CD8-positive, alpha-beta memory T cell (primary cell): ENCODE measurements at regions not wholly inside any gene's neighbourhood (a gene's known extent, or its start where the extent isn't known, plus 50 kb on each side); places are given as distances from the start of the nearest gene placed in this dataset.

ENCODE experiments used
- CTCF ChIA-PET: fragments of 350-600 bp; sonication (Branson Sonifier 250); formaldehyde crosslinking; loops from one replicate; lab custom pipeline; 2021; ENCODE audit warnings: antibody characterized with exemption; lab: Charles Lee
- POLR2A ChIA-PET: fragments of 350-600 bp; sonication (Branson Sonifier 250); formaldehyde crosslinking; loops from one replicate; lab custom pipeline; 2021; ENCODE audit warnings: antibody characterized with exemption; lab: Charles Lee
- DNase-seq, 5 donors: peaks; one replicate each; pipeline versions ENCODE4 v3.0.0 to v3.0.0-alpha.2; 2020 to 2022; ENCODE audit warnings: mixed read lengths in 1 of 5
- H3K27ac ChIP-seq: one replicate; pipeline ENCODE4 v1.7.0; 2013; ENCODE audit warnings: low read depth, mild to moderate bottlenecking, low read length, moderate library complexity
- H3K27me3 ChIP-seq: 2 replicates; pipeline ENCODE4 v1.7.0; 2013; ENCODE audit warnings: low read length, mild to moderate bottlenecking; ENCODE audit not compliant: insufficient read depth, poor library complexity, severe bottlenecking
- H3K36me3 ChIP-seq: 2 replicates; pipeline ENCODE4 v1.7.0; 2013; ENCODE audit warnings: mild to moderate bottlenecking, low read length, moderate library complexity; ENCODE audit not compliant: insufficient read depth
- H3K4me1 ChIP-seq: 2 replicates; pipeline ENCODE4 v1.7.0; 2013; ENCODE audit warnings: mild to moderate bottlenecking, low read length, moderate library complexity; ENCODE audit not compliant: insufficient read depth
- H3K4me3 ChIP-seq: 2 replicates; pipeline ENCODE4 v1.7.0; 2013; ENCODE audit warnings: mild to moderate bottlenecking, low read length
- H3K9me3 ChIP-seq: 2 replicates; pipeline ENCODE4 v1.7.0; 2013; ENCODE audit warnings: mild to moderate bottlenecking, low read length
- H3K27ac Mint-ChIP-seq, 8 donors: one replicate each; pipeline ENCODE4 v1.8.0; 2020 to 2021; ENCODE audit warnings: mixed read lengths in 8 of 8, mild to moderate bottlenecking in 6 of 8, inconsistent platforms in 3 of 8, moderate library complexity in 3 of 8
- H3K27me3 Mint-ChIP-seq, 2 donors: one replicate each; pipeline ENCODE4 v1.8.0; 2020 to 2021; ENCODE audit warnings: mixed read lengths in 2 of 2, mild to moderate bottlenecking in 1 of 2, moderate library complexity in 1 of 2
- H3K36me3 Mint-ChIP-seq, 3 donors: one replicate each; pipeline ENCODE4 v1.8.0; 2020 to 2021; ENCODE audit warnings: mixed read lengths in 3 of 3, inconsistent platforms in 1 of 3, mild to moderate bottlenecking in 1 of 3
- H3K4me1 Mint-ChIP-seq, 3 donors: one replicate each; pipeline ENCODE4 v1.8.0; 2020 to 2021; ENCODE audit warnings: mixed read lengths in 3 of 3, inconsistent platforms in 1 of 3, mild to moderate bottlenecking in 1 of 3
- H3K4me3 Mint-ChIP-seq, 7 donors: one replicate each; pipeline ENCODE4 v1.8.0; 2020 to 2021; ENCODE audit warnings: mixed read lengths in 7 of 7, mild to moderate bottlenecking in 6 of 7, moderate library complexity in 4 of 7, inconsistent platforms in 2 of 7
- H3K9me3 Mint-ChIP-seq, 5 donors: one replicate each; pipeline ENCODE4 v1.8.0; 2020 to 2022; ENCODE audit warnings: mixed read lengths in 5 of 5, mild to moderate bottlenecking in 3 of 5, moderate library complexity in 2 of 5, inconsistent platforms in 1 of 5

DNA sequence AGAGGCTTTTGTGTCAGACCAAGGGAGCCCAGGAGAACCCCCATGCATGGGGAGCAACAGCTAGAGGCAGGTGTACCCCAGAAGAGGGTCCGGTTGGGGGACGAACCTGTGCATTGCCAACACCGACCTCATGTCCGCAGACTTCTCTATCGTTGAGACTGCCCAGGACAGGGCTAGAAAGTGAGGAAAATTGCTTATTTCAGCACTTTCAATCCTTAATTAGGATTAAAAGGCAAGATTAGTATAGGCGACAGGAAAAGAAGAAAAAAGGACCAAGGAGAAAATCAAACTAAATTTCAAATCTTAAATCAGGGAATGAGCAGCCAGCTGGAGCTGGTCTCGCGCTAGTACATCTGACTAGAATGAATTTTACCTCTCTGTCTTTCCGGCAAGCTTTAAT is 438.9 kb upstream of the SOX11 start:
- POLR2A ChIA-PET, result no interaction called here
- CTCF ChIA-PET, result no interaction called here
- H3K9me3 Mint-ChIP-seq, result peaks cover 7 to 25% (median 10%) of the 10 kb centered on the region in 5 donors
- DNase-seq, result no peak
- no peak overlapping the region for H3K27ac ChIP-seq
- no peaks in the 10 kb centered on the region for H3K27me3 ChIP-seq
- H3K4me1 ChIP-seq, result no peaks in the 10 kb centered on the region
- H3K36me3 ChIP-seq, result no peaks in the 10 kb centered on the region
- no peak overlapping the region for H3K4me3 ChIP-seq
- no peaks in the 10 kb centered on the region for H3K4me1 Mint-ChIP-seq
- H3K36me3 Mint-ChIP-seq, result no peaks in the 10 kb centered on the region
- no peaks in the 10 kb centered on the region for H3K9me3 ChIP-seq
- no peaks in the 10 kb centered on the region for H3K27me3 Mint-ChIP-seq
- no peak overlapping the region for H3K4me3 Mint-ChIP-seq
- no peak overlapping the region for H3K27ac Mint-ChIP-seq

DNA sequence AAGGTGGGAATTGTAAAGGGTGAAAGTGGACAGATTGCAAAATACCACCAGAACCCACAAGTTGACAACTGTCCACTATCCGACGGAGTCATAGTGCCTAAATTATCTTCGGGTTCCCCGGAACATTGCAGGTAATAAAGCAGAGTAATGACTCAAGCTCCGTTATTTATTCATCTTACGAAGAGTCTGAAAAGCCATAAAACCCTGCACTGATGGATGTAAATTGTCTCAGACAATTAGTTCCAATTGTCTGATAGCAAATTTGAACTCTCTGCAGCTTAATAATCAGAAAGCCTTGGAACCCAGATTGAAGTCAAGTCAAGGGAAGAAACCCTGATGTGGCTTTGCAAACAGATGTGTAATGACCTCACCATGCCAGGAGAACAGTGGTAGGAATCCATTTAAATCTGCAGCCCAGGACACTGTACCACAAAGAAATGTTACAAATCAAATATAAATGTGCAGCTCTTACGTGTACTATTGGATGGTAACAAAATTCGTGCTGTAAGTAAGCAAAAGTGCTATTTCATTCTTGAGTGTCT is 437.3 kb upstream of the SOX11 start:
- no peak overlapping the region for H3K4me3 ChIP-seq
- CTCF ChIA-PET, result no interaction called here
- no peak overlapping the region for H3K27ac ChIP-seq
- H3K4me1 ChIP-seq, result no peaks in the 10 kb centered on the region
- no peak for DNase-seq
- Mint-ChIP-seq H3K4me3 (no peak overlapping the region), H3K27me3 (no peaks in the 10 kb centered on the region), H3K36me3 (no peaks in the 10 kb centered on the region), H3K4me1 (no peaks in the 10 kb centered on the region), H3K9me3 (peaks cover 10 to 24% (median 13%) of the 10 kb centered on the region in 5 donors), H3K27ac (no peak overlapping the region)
- no peaks in the 10 kb centered on the region for H3K27me3 ChIP-seq
- H3K36me3 ChIP-seq, result no peaks in the 10 kb centered on the region
- POLR2A ChIA-PET, result no interaction called here
- no peaks in the 10 kb centered on the region for H3K9me3 ChIP-seq

DNA sequence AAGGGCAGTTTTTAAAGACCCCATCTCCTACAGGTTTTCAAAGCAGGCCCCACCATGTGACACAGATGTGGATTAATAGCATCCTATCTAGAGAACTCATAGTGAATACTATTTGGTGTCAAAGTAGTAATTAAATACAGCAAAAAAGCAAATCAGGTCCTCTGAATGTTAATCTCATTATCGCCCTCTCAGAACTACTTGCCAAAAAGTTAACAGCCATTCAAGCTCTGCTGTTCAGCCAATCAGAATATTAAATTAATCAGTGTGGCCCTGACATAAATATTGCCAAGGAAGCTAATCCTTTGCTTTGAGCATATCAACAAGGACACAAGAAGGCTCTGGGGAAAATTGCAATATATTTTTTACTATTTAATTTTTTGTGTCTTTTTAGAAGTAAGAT is 428.9 kb upstream of the SOX11 start:
- Histone ChIP-seq H3K9me3 (no peaks in the 10 kb centered on the region), H3K4me3 (no peak overlapping the region), H3K27ac (no peak overlapping the region), H3K36me3 (no peaks in the 10 kb centered on the region), H3K4me1 (no peaks in the 10 kb centered on the region), H3K27me3 (no peaks in the 10 kb centered on the region)
- peaks cover 7 to 19% (median 14%) of the 10 kb centered on the region in 5 donors for H3K9me3 Mint-ChIP-seq
- no peaks in the 10 kb centered on the region for H3K4me1 Mint-ChIP-seq
- no peaks in the 10 kb centered on the region for H3K27me3 Mint-ChIP-seq
- no peaks in the 10 kb centered on the region for H3K36me3 Mint-ChIP-seq
- no peak for DNase-seq
- CTCF ChIA-PET, result no interaction called here
- H3K4me3 Mint-ChIP-seq, result no peak overlapping the region
- POLR2A ChIA-PET, result no interaction called here
- H3K27ac Mint-ChIP-seq, result no peak overlapping the region

- no peaks in the 10 kb centered on the region for H3K27me3 Mint-ChIP-seq
- H3K9me3 Mint-ChIP-seq, result peaks cover 7 to 16% (median 13%) of the 10 kb centered on the region in 5 donors
- H3K36me3 Mint-ChIP-seq, result no peaks in the 10 kb centered on the region
- no peak overlapping the region for H3K27ac ChIP-seq
- no peaks in the 10 kb centered on the region for H3K27me3 ChIP-seq
- no peak overlapping the region for H3K27ac Mint-ChIP-seq
- no peak overlapping the region for H3K4me3 ChIP-seq
- no peaks in the 10 kb centered on the region for H3K9me3 ChIP-seq
- no peaks in the 10 kb centered on the region for H3K4me1 ChIP-seq
- H3K36me3 ChIP-seq, result no peaks in the 10 kb centered on the region
- POLR2A ChIA-PET, result no interaction called here
- H3K4me3 Mint-ChIP-seq, result no peak overlapping the region
- no peaks in the 10 kb centered on the region for H3K4me1 Mint-ChIP-seq
- CTCF ChIA-PET, result no interaction called here
- no peak for DNase-seq
These were observed 427.8 kb upstream of the SOX11 start for GRCh38 chr2:5264361-5264760.

- Histone ChIP-seq H3K4me3 (no peak overlapping the region), H3K9me3 (peaks cover 4% of the 10 kb centered on the region), H3K4me1 (no peaks in the 10 kb centered on the region), H3K36me3 (no peaks in the 10 kb centered on the region), H3K27me3 (no peaks in the 10 kb centered on the region), H3K27ac (no peak overlapping the region)
- Mint-ChIP-seq H3K27me3 (no peaks in the 10 kb centered on the region), H3K4me1 (no peaks in the 10 kb centered on the region), H3K36me3 (no peaks in the 10 kb centered on the region), H3K27ac (no peak overlapping the region), H3K9me3 (peaks cover 0 to 14% (median 7%) of the 10 kb centered on the region in 5 donors), H3K4me3 (no peak overlapping the region)
- CTCF ChIA-PET, result no interaction called here
- no peak for DNase-seq
- POLR2A ChIA-PET, result no interaction called here
These were observed 407.1 kb upstream of the SOX11 start for GRCh38 chr2:5285061-5285460.

DNA sequence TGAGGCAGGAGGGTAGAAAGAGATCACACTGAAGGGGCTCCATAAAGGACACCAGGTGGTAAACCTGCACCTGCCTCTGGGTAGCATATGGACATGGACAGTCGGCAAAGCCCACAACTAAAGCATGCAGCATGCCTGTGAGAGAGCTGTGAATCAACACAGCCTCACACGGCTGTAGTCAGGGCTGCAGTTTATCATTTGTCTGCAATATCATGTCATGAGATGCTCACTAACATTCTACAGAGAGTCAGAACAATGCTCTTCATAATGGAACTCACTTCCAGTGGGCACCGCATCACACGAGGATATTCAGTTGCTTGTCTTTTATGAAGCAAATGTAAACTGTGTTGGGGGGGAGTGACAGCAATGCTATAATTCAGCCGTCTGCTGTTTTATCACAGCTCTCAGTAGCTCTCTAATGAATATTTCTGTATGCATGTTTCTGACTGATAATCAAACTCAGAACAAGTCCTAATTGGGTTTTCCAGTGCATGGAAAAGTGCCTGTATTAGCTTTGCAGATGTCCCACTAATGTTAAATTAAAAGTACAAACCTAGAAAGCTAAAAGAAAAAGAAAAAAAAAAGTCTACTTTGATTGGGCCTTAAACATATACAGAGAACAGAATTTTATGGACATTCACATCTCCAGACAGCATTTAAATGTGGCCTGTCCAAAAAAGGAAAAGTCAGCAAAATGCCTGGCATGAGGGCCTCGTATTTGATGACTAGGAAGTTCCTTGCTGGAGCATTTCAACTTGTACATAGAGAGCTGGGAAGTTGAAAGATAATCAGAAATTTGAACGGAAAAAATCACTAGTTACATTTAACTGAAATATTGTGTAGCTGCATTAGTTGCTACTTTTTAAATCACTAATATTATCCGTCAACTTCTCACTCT is 406.1 kb upstream of the SOX11 start:
- H3K4me3 ChIP-seq, result no peak overlapping the region
- Mint-ChIP-seq H3K9me3 (peaks cover 3 to 14% (median 3%) of the 10 kb centered on the region in 5 donors), H3K27me3 (no peaks in the 10 kb centered on the region), H3K36me3 (no peaks in the 10 kb centered on the region), H3K4me3 (no peak overlapping the region), H3K4me1 (no peaks in the 10 kb centered on the region), H3K27ac (no peak overlapping the region)
- no peaks in the 10 kb centered on the region for H3K4me1 ChIP-seq
- H3K27me3 ChIP-seq, result no peaks in the 10 kb centered on the region
- CTCF ChIA-PET, result no interaction called here
- no peak for DNase-seq
- no peaks in the 10 kb centered on the region for H3K36me3 ChIP-seq
- H3K27ac ChIP-seq, result no peak overlapping the region
- POLR2A ChIA-PET, result no interaction called here
- H3K9me3 ChIP-seq, result peaks cover 4% of the 10 kb centered on the region

DNA sequence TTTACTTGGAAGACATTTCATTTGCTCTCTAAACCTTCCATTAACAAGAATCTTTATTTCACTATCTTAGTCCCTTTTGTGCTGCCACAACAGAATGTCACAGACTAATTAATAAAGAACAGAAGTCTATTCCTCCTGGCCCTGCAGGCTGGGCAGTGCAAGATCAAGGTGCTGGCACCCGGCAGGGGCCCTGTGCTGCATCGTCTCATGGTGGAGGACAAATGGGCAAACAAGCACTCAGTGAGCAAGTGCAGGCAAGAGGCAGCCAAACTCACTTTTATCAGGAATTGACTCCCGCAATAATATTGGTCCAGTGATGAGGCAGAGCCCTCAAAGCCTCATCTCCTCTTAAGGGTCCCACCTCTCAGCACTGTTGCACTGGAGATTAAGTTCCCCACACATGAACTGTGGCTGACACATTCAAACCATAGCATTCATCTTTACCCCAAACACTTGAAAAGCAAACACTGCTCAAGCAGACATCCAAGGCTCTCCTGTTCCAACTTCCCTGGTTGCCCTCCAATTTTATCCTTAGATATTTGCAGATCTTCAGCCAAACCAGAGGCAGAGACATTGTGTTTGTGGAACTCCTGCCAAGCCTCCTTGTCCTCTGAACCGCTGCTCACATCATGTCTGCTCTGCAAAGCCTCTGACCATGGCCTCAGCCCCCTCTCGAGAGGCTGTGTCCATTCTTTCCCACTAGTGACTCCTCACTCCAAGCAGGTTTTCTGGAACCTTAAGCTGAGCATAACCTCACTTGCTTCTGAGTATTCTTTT is 404.4 kb upstream of the SOX11 start:
- no peak overlapping the region for H3K27ac Mint-ChIP-seq
- H3K4me1 ChIP-seq, result no peaks in the 10 kb centered on the region
- DNase-seq, result no peak
- H3K36me3 ChIP-seq, result no peaks in the 10 kb centered on the region
- POLR2A ChIA-PET, result no interaction called here
- no peak overlapping the region for H3K27ac ChIP-seq
- H3K27me3 Mint-ChIP-seq, result no peaks in the 10 kb centered on the region
- CTCF ChIA-PET, result no interaction called here
- H3K27me3 ChIP-seq, result no peaks in the 10 kb centered on the region
- H3K9me3 ChIP-seq, result peaks cover 4% of the 10 kb centered on the region
- H3K4me3 ChIP-seq, result no peak overlapping the region
- H3K9me3 Mint-ChIP-seq, result peaks cover 6 to 12% (median 7%) of the 10 kb centered on the region in 5 donors
- H3K36me3 Mint-ChIP-seq, result no peaks in the 10 kb centered on the region
- H3K4me3 Mint-ChIP-seq, result no peak overlapping the region
- no peaks in the 10 kb centered on the region for H3K4me1 Mint-ChIP-seq

GRCh38 chr2:5290900-5291546 is 401.2 kb upstream of the SOX11 start:
- no peaks in the 10 kb centered on the region for H3K4me1 ChIP-seq
- Mint-ChIP-seq H3K4me3 (no peak overlapping the region), H3K9me3 (peaks cover 3 to 8% (median 6%) of the 10 kb centered on the region in 5 donors), H3K27me3 (no peaks in the 10 kb centered on the region), H3K36me3 (no peaks in the 10 kb centered on the region), H3K4me1 (no peaks in the 10 kb centered on the region), H3K27ac (no peak overlapping the region)
- no peaks in the 10 kb centered on the region for H3K36me3 ChIP-seq
- no peak overlapping the region for H3K27ac ChIP-seq
- H3K9me3 ChIP-seq, result peaks cover under 1% of the 10 kb centered on the region
- no peak overlapping the region for H3K4me3 ChIP-seq
- no peak for DNase-seq
- H3K27me3 ChIP-seq, result no peaks in the 10 kb centered on the region
- ChIA-PET POLR2A (no interaction called here), CTCF (no interaction called here)
